ENCODE measurements at regions not wholly inside any gene's neighbourhood (a gene's known extent, or its start where the extent isn't known, plus 50 kb on each side); places are given as distances from the start of the nearest gene placed in this dataset.

DNA sequence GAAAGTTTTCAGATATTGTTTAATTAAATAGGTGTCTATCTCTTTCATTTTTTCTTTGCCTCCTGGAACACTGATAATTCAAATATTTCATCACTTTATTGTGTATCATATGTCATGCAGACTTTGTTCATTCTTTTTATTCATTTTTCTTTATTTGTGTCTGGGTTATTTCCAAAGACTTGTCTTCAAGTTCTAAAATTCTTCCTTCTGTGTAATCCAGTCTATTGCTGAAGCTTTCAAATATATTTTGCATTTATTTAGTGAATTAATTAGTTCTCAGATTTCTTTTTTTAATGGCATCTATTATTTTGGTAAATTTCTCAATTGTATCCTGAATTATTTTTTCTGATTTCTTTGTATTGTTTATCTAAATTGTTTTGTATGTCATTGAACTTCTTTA is 70.1 kb downstream of the ZNF330 start:
- FAIRE-seq: no peak
- TF ChIP-seq, protein P1, sequence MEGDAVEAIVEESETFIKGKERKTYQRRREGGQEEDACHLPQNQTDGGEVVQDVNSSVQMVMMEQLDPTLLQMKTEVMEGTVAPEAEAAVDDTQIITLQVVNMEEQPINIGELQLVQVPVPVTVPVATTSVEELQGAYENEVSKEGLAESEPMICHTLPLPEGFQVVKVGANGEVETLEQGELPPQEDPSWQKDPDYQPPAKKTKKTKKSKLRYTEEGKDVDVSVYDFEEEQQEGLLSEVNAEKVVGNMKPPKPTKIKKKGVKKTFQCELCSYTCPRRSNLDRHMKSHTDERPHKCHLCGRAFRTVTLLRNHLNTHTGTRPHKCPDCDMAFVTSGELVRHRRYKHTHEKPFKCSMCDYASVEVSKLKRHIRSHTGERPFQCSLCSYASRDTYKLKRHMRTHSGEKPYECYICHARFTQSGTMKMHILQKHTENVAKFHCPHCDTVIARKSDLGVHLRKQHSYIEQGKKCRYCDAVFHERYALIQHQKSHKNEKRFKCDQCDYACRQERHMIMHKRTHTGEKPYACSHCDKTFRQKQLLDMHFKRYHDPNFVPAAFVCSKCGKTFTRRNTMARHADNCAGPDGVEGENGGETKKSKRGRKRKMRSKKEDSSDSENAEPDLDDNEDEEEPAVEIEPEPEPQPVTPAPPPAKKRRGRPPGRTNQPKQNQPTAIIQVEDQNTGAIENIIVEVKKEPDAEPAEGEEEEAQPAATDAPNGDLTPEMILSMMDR (IDR thresholded peaks at IDR 0.05; ENCODE audit: insufficient read depth, missing control alignments): no peak
- DNase-seq (ENCODE audit: insufficient read length, low spot score): no peak

DNA sequence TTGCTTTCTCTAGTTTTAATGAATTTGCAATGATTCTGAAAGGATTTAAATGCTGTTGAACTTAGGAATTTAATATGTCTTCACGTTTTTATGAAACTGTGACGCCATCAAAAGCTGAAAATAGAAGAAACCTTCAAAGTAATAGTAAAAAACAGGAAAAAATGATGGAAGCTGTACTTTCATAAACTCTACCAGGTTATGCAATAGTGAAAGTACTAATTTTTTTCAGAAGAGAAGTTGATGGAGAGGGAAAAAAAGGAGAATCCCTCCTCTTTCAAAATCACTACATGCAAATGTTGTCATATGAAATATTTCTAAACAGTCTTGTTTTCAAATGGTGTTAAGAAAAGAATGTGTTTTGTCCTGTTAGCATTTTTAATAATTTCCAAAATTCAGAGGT is 73.6 kb downstream of the ZNF330 start:
- TF ChIP-seq, protein P1 (IDR thresholded peaks at IDR 0.05; ENCODE audit: insufficient read depth, missing control alignments): no peak
- no peak for FAIRE-seq
- no peak for DNase-seq (ENCODE audit: insufficient read length, low spot score)

DNA sequence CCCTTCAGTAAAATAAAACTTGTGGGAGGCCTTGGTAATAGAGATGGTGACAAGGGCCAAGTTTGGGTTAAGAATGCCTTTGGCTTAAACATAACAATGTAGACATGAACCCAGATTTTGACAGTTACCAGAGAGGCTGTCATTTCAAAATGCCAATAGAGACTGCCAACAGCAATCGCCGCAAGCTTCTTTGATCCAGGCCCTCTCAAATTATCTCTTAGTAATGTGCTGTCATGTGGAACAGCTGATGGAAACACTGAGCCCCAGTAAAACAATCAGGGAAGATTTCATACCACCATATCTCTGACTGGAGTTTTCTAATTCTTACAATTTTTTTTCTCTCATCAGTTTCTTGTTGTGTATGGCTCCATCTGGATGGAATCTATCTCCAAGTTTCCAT is 80.5 kb downstream of the ZNF330 start:
- TF ChIP-seq, protein P1 (IDR thresholded peaks at IDR 0.05; ENCODE audit: insufficient read depth, missing control alignments): no peak
- FAIRE-seq (no peak), DNase-seq (ENCODE audit: insufficient read length, low spot score) (no peak)

DNA sequence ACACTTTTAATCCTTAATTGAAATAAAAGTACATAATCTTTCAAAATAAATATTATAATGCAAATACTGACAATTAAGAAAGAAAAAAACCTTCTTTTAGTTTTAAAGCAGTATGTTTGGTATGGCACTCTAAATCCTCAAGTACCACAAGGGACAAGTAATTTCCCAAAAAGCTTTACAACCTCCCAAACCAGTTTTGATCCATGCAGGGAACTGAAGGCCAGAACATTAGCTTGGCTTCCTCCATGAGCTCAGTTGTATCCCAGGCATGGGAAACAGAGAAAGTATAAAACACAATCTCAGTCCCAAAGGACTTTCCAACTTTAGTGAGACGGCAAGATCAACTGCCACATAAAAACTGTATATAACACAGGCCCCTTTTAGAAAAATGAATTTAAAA is 82.2 kb downstream of the ZNF330 start:
- TF ChIP-seq, protein P1 (IDR thresholded peaks at IDR 0.05; ENCODE audit: insufficient read depth, missing control alignments): no peak
- no peak for DNase-seq (ENCODE audit: insufficient read length, low spot score)
- no peak for FAIRE-seq

DNA sequence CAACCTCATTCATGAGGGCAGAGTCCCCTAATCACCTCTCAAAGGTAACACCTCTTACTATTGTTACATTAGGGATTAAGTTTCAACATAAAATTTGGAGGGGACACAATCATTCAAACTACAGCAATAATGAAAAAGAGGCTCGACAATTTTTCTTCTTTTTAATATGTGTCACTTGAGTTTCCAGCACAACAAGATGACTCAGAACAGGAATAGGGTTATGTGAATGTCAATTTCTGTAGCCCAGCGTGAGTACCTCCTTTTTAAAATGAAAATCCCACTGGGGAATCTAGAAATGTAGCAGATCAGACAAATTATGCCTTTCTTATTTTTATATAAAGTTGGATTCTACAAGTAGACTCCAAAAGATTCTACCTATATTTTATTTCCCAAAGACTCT is 83.7 kb downstream of the ZNF330 start:
- TF ChIP-seq, protein P1 (IDR thresholded peaks at IDR 0.05; ENCODE audit: insufficient read depth, missing control alignments): no peak
- no peak for FAIRE-seq
- no peak for DNase-seq (ENCODE audit: insufficient read length, low spot score)

DNA sequence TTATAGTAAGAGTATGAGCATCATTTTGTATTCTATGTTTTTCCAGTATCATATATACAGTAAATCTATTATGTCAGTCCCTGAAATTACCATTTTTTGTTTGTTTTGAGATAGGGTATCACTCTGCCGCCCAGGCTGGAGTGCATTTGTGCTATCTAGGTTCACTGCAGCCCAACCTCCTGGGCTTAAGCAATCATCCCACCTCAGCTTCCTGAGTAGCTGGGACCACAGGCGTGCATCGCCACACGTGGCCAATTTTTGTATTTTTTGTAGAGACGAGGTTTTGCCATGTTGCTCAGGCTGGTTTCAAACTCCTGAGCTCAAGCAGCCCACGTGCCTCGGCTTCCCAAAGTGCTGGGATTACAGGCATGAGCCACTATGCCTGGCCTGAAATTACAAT is 85.6 kb downstream of the ZNF330 start:
- TF ChIP-seq, protein P1 (IDR thresholded peaks at IDR 0.05; ENCODE audit: insufficient read depth, missing control alignments): no peak
- FAIRE-seq (no peak), DNase-seq (ENCODE audit: insufficient read length, low spot score) (no peak)

DNA sequence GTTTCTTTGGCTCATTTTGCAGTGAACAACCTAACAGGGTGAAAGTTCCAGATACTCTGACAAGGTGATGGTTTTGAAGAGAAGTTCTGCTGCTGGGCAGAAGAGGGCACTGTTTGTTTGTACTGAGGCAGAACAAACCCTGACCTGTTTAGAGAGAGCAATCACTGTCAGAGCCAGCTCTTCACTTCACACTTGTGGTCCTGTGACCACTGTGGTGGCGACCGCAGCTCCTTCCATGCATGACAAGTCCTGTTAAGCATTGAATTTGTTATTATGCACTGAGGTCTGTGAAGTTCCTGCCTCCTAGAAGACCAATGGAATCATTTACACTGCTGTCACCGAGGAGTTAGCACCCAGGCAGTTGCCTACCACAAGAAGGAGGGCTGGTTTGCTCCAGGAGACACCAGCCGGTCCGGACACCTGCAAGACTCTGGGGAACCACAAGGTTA is 86.6 kb downstream of the ZNF330 start:
- FAIRE-seq (peak; percentile 71), DNase-seq (ENCODE audit: insufficient read length, low spot score) (peak; percentile 22)

More for the DNA sequence above, 86.6 kb downstream of the ZNF330 start:
- TF ChIP-seq, protein P1 (IDR thresholded peaks at IDR 0.05; ENCODE audit: insufficient read depth, missing control alignments): peak; percentile 85
